LoVo (cell line): ENCODE measurements at regions not wholly inside any gene's neighbourhood (a gene's known extent, or its start where the extent isn't known, plus 50 kb on each side); places are given as distances from the start of the nearest gene placed in this dataset.

Experiments used
- DNase-seq: peaks from one replicate; pipeline ENCODE4 v3.0.0-alpha.2; 2016; ENCODE audit warnings: low spot score

DNA sequence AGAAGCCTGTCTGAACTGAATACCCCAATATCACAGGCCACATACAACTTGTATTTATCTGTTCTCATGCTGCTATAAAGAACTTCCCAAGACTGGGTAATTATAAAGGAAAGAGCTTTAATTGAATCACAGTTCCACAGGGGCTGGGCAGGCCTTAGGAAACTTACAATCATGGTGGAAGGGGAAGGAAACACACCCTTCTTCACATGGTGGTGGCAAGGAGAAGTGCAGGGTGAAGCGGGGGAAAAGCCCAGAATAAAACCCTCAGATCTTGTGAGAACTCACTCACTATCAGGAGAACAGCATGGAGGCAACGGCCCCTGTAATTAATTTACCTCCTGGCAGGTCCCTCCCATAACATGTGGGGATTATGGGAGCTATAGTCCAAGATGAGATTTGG, 50.3 kb upstream of the FNDC1 start:
- no peak for DNase-seq

DNA sequence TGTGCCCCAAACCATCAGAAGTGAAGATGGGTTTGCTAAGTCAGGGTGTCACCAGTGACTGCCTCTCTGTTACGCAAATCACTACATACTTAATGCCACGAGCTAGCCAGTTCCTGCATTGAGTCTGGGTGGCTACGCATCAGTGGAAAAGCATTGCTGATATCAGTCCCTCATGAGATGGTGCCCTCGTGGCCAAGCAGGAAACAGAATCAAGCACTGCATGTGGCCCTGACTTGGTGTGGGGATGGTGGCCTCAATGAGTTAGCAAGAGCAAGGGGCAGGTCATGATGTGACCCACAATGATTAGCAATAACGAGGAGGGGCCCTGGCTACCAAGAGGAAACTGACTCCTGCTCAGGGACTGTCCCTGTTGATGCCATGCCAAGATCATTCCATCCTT, 51.6 kb upstream of the FNDC1 start:
- DNase-seq: no peak

- no peak for DNase-seq
Observed at GRCh38 chr6:159117046-159117445, 52.2 kb upstream of the FNDC1 start.

- DNase-seq: no peak
Observed at GRCh38 chr6:159116343-159116742, 52.9 kb upstream of the FNDC1 start.

GRCh38 chr6:159114569-159114968, 54.6 kb upstream of the FNDC1 start:
- no peak for DNase-seq

- DNase-seq: no peak
Observed at GRCh38 chr6:159113223-159113622, 56.0 kb upstream of the FNDC1 start.

GRCh38 chr6:159112714-159113113, 56.5 kb upstream of the FNDC1 start:
- DNase-seq: no peak

- no peak for DNase-seq
Observed at GRCh38 chr6:159110748-159111147, 58.5 kb upstream of the FNDC1 start.

DNA sequence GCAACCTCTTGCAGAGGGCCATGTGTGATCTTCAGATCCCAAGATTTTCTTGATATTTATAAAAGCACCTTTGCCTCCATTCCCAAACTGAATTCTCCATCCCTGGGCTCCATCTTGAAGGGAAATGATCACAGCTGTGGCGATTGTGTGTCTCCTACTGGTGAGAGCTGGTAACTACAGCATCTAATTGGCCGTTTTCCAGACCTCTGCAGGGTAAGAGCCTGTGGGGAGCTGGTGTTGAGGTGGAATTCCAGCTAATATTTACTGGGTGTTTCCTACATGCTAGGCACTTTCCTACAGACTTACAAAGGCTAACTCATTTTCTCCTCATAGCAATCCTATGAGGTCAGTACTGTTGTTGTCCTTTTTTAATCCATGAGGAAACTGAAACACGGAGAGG, 59.2 kb upstream of the FNDC1 start:
- no peak for DNase-seq

DNA sequence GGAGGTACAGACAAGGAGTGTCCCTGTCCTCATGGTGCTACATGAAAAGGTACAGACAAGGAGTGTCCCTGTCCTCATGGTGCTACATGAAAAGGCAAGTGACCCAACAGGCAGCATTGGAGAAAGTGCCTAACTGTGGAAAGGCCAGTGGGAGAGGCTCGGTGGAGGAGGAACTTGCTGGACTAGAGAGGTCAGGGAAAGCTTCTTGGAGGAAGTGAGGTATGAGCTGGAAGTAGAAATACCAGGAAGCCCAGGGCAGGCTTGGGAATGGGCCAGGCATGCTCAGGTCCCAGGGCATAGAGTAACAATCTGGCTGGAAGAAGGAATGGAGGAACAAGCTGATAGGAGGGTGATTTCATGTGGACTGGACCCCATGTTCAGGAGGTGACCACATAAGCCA, 59.8 kb upstream of the FNDC1 start:
- no peak for DNase-seq

- DNase-seq: no peak
Observed at GRCh38 chr6:159108426-159108985, 60.7 kb upstream of the FNDC1 start.

DNA sequence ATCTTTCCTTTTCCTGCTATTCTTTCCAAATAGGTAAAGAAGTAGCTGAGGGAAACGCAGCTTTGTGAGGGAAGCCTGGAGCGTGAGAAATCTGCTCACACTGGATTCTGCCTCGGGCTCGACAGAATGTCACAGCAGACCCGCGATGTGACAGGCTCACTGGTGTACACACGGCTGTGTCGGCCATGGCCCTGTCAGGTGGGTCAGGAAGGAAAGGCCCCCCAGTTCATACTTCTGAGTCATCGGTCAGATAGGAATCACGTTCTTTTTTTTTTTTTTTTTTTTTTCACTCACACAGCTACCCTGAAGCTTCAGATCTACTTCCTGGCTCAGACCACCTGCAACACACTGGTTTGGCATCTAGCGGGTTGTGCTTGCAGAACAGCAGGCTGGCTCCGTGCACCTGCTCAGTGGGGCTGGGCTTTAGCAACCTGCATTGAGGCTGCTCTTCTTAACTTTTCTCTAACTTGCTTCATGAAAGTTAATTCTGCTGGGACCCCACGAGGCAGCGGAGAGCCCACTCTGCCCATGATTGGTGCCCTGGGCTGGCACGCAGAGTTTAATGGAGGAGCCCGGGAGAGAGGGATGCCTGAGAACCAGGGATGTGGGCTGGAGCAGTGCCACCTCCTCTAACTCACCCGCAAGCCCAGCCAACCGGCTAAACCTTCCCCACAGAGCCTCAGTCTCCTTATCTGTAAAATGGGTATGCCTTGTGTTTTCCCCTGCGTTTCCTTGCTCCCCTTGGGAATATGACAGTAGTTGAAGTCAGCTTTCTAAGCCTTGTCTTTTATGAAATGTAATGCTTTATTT, 61.5 kb upstream of the FNDC1 start:
- DNase-seq: no peak

- DNase-seq: no peak
Observed at GRCh38 chr6:159106627-159107241, 61.9 kb upstream of the TAGAP start.

DNA sequence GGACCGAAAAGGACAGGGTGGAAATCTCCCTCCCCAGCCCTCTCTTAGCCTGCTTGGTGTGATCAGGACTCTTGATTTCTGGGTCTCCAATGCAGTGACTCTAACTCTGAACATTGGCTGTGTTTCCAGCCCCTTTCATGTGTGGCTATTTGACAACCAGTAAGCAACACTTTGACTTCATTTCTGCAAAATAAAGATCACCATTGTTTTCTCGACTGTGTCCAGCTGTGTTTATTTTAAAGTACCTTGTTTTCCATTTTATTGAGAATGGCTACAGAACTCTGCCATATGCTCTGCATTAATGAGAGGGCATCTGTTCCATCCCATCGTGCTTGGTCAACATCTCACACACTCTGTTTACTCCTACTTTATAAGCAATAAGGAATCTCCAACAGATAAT, 60.9 kb upstream of the TAGAP start:
- no peak for DNase-seq

DNA sequence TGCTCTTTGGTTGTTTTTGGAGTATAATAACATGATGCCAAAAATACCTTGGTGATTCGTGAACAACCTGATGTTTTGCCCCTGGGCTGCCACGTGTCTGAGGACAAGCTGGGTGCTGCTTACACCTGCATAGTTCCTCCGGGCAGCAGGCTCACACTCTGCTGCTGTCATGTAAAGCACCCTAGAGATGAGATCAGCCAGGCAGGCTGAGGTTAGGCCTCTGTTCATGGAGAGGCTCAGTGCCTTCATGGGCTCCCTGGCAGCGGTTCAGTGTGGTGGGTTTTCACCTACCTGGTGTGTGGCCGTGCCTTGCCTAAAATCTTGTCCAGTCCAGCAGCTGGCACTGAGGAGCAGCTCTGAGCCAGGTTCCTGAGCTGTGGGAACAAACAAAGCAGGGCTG, 60.1 kb upstream of the TAGAP start:
- no peak for DNase-seq

DNA sequence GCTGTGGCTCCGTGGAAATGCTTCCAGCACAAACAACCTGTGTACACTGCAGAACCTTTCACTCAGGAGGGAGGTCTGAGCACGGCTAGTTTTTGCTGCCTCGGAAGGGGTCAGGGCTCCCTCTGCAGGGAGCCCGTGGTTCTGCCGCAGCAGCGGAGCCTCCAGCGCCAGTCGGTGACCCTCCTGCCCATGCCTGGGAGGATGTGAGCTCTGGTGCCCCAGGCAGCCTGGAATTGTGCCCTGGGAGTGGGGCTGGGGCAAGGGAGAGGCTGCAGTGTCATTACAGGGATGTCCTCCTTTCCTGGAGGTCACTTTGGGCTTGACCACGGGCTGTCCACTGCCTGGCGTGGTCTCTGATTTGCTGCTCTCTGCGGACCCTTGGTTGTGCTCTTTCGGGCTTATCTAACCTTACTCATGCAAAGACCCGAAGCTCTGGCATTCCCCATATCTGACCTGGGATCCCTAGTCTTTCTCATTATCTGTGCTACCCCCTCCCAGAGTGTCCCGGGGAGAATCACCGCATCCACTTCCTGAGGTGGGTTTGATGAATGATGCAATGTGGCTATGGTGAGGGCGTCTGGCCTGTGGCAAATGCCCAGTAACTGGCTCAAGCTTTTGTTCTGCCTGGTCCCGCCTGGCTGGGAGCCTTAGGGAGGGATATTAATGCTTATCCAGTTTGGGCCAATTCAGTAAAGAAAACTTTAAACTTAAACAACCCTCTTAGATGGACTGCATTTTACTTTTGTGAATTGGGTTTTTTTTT, 59.6 kb upstream of the TAGAP start:
- peak; percentile 37 for DNase-seq

DNA sequence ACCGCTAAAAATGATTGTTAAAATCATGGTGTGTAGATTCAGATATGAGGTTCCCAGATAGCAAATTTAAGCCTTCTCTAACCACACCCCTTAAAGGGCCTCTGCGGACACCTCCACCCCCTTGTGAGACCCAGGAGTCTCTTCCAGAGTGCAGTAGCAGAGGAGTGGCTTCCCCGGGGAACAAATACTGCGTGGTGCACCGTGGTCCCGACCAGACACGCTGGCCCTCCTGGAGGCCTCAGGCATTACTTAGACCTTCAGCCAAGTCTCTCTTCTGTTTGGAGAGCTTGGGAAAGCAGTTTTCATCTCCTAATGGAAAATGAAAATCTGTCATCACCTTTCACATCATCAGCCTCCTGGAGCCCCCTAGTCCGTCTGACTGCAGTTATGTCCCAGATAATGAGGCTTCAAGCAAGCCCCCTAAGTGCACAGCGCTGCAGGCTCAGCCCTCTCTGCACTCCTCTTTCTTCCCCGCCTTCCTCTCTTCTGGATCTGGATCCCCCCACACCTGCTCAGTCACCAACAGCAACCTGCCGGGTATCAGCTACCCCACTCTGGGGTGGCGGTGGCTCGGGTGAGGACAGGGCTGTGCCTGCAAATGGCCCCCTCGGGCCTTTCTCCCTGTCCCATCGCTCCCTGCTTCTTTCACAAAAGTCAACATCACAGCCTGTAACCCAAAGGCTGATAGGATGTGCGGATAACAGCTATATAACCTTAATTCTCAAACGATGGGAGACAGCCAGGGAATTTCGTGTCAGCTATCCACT, 58.8 kb upstream of the TAGAP start:
- no peak for DNase-seq

- no peak for DNase-seq
Observed at GRCh38 chr6:159102373-159103160, 57.8 kb upstream of the TAGAP start.

DNA sequence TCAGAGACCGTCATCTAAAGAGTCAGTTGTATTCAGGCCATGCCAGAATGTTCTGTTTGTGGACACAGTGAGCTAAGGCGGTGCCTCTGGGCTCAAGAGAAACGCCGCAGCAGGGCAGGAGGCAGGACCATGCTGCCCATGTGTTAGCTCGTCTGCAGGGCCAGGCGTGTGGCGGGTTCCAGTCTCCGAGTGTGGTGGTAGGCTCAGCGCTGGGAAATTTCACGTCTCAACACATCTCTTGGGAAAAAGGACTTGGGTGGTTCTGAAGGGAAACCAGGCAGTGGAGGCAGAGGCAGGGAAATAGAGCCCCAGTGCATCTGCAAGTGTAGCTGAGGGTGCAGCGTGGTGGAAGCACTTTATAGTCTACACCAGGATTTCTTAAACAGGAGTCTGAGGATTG, 56.9 kb upstream of the TAGAP start:
- DNase-seq: no peak

- no peak for DNase-seq
Observed at GRCh38 chr6:159100395-159101182, 55.8 kb upstream of the TAGAP start.
